ENCODE measurements at regions not wholly inside any gene's neighbourhood (a gene's known extent, or its start where the extent isn't known, plus 50 kb on each side); places are given as distances from the start of the nearest gene placed in this dataset.

GRCh38 chr3:124451630-124452317 lies 278.5 kb upstream of the UMPS start:
- Histone ChIP-seq H3K4me3 (ENCODE audit: extremely low read depth, insufficient read depth, low read length, poor library complexity, severe bottlenecking) (no peak overlapping the region), H3K27ac (ENCODE audit: low read depth, low read length, severe bottlenecking) (no peak overlapping the region), H3K9me3 (ENCODE audit: control insufficient read depth, low read length) (no peaks in the 10 kb centered on the region), H3K36me3 (ENCODE audit: control insufficient read depth, insufficient read depth, low read length) (peaks cover 9% of the 10 kb centered on the region), H3K4me1 (ENCODE audit: control insufficient read depth, insufficient read depth, low read length, poor library complexity, severe bottlenecking) (no peaks in the 10 kb centered on the region)
- WGBS, 2 experiments (ENCODE audit: insufficient coverage in 2 of 2): 86 to 94% methylated on average over 2 to 3 of the region's 3 CpGs

GRCh38 chr3:124453189-124453588 lies 277.1 kb upstream of the UMPS start:
- H3K4me1 ChIP-seq (ENCODE audit: control insufficient read depth, insufficient read depth, low read length, poor library complexity, severe bottlenecking): no peaks in the 10 kb centered on the region
- WGBS, 2 experiments (ENCODE audit: insufficient coverage in 2 of 2): 90% methylated on average over 3 of the region's 4 CpGs
- no peak overlapping the region for H3K27ac ChIP-seq (ENCODE audit: low read depth, low read length, severe bottlenecking)
- H3K4me3 ChIP-seq (ENCODE audit: extremely low read depth, insufficient read depth, low read length, poor library complexity, severe bottlenecking): no peak overlapping the region
- peaks cover 6% of the 10 kb centered on the region for H3K36me3 ChIP-seq (ENCODE audit: control insufficient read depth, insufficient read depth, low read length)
- no peaks in the 10 kb centered on the region for H3K9me3 ChIP-seq (ENCODE audit: control insufficient read depth, low read length)

- no peaks in the 10 kb centered on the region for H3K4me1 ChIP-seq (ENCODE audit: control insufficient read depth, insufficient read depth, low read length, poor library complexity, severe bottlenecking)
- no peak overlapping the region for H3K27ac ChIP-seq (ENCODE audit: low read depth, low read length, severe bottlenecking)
- peaks cover 6% of the 10 kb centered on the region for H3K36me3 ChIP-seq (ENCODE audit: control insufficient read depth, insufficient read depth, low read length)
- no peak overlapping the region for H3K4me3 ChIP-seq (ENCODE audit: extremely low read depth, insufficient read depth, low read length, poor library complexity, severe bottlenecking)
- no peaks in the 10 kb centered on the region for H3K9me3 ChIP-seq (ENCODE audit: control insufficient read depth, low read length)
Measured at GRCh38 chr3:124455891-124456290, 274.4 kb upstream of the UMPS start.

GRCh38 chr3:124456506-124456905 lies 273.7 kb upstream of the UMPS start:
- WGBS, 2 experiments (ENCODE audit: insufficient coverage in 2 of 2): 89 to 95% methylated on average over 9 to 11 of the region's 11 CpGs
- Histone ChIP-seq H3K9me3 (ENCODE audit: control insufficient read depth, low read length) (no peaks in the 10 kb centered on the region), H3K4me3 (ENCODE audit: extremely low read depth, insufficient read depth, low read length, poor library complexity, severe bottlenecking) (no peak overlapping the region), H3K4me1 (ENCODE audit: control insufficient read depth, insufficient read depth, low read length, poor library complexity, severe bottlenecking) (no peaks in the 10 kb centered on the region), H3K27ac (ENCODE audit: low read depth, low read length, severe bottlenecking) (no peak overlapping the region), H3K36me3 (ENCODE audit: control insufficient read depth, insufficient read depth, low read length) (peaks cover 5% of the 10 kb centered on the region)

GRCh38 chr3:124459678-124460077 lies 270.6 kb upstream of the UMPS start:
- WGBS, 2 experiments (ENCODE audit: insufficient coverage in 2 of 2): 94 to 100% methylated on average over 1 to 2 of the region's 2 CpGs
- no peaks in the 10 kb centered on the region for H3K36me3 ChIP-seq (ENCODE audit: control insufficient read depth, insufficient read depth, low read length)
- no peaks in the 10 kb centered on the region for H3K9me3 ChIP-seq (ENCODE audit: control insufficient read depth, low read length)
- H3K4me1 ChIP-seq (ENCODE audit: control insufficient read depth, insufficient read depth, low read length, poor library complexity, severe bottlenecking): no peaks in the 10 kb centered on the region
- H3K4me3 ChIP-seq (ENCODE audit: extremely low read depth, insufficient read depth, low read length, poor library complexity, severe bottlenecking): no peak overlapping the region
- no peak overlapping the region for H3K27ac ChIP-seq (ENCODE audit: low read depth, low read length, severe bottlenecking)

- H3K36me3 ChIP-seq (ENCODE audit: control insufficient read depth, insufficient read depth, low read length): no peaks in the 10 kb centered on the region
- H3K27ac ChIP-seq (ENCODE audit: low read depth, low read length, severe bottlenecking): no peak overlapping the region
- no peaks in the 10 kb centered on the region for H3K9me3 ChIP-seq (ENCODE audit: control insufficient read depth, low read length)
- 91% methylated on average over 1 of the region's 2 CpGs; no CpG with 5 or more reads in 1 of the 2 experiments for WGBS, 2 experiments (ENCODE audit: insufficient coverage in 2 of 2)
- H3K4me3 ChIP-seq (ENCODE audit: extremely low read depth, insufficient read depth, low read length, poor library complexity, severe bottlenecking): no peak overlapping the region
- no peaks in the 10 kb centered on the region for H3K4me1 ChIP-seq (ENCODE audit: control insufficient read depth, insufficient read depth, low read length, poor library complexity, severe bottlenecking)
Measured at GRCh38 chr3:124461126-124461525, 269.1 kb upstream of the UMPS start.

GRCh38 chr3:124461838-124462632 lies 268.2 kb upstream of the UMPS start:
- WGBS, 2 experiments (ENCODE audit: insufficient coverage in 2 of 2): 89% methylated on average over 3 of the region's 4 CpGs; no CpG with 5 or more reads in 1 of the 2 experiments
- H3K27ac ChIP-seq (ENCODE audit: low read depth, low read length, severe bottlenecking): no peak overlapping the region
- H3K4me3 ChIP-seq (ENCODE audit: extremely low read depth, insufficient read depth, low read length, poor library complexity, severe bottlenecking): no peak overlapping the region

GRCh38 chr3:124463234-124463633 lies 267.0 kb upstream of the UMPS start:
- no peak overlapping the region for H3K4me3 ChIP-seq (ENCODE audit: extremely low read depth, insufficient read depth, low read length, poor library complexity, severe bottlenecking)
- H3K4me1 ChIP-seq (ENCODE audit: control insufficient read depth, insufficient read depth, low read length, poor library complexity, severe bottlenecking): no peaks in the 10 kb centered on the region
- no peaks in the 10 kb centered on the region for H3K36me3 ChIP-seq (ENCODE audit: control insufficient read depth, insufficient read depth, low read length)

More at GRCh38 chr3:124461838-124462632, 268.2 kb upstream of the UMPS start:
- no peaks in the 10 kb centered on the region for H3K9me3 ChIP-seq (ENCODE audit: control insufficient read depth, low read length)
- H3K4me1 ChIP-seq (ENCODE audit: control insufficient read depth, insufficient read depth, low read length, poor library complexity, severe bottlenecking): no peaks in the 10 kb centered on the region
- no peaks in the 10 kb centered on the region for H3K36me3 ChIP-seq (ENCODE audit: control insufficient read depth, insufficient read depth, low read length)

GRCh38 chr3:124467980-124468902 lies 262.0 kb upstream of the UMPS start:
- H3K27ac ChIP-seq (ENCODE audit: low read depth, low read length, severe bottlenecking): no peak overlapping the region
- H3K9me3 ChIP-seq (ENCODE audit: control insufficient read depth, low read length): no peaks in the 10 kb centered on the region
- H3K4me1 ChIP-seq (ENCODE audit: control insufficient read depth, insufficient read depth, low read length, poor library complexity, severe bottlenecking): no peaks in the 10 kb centered on the region
- whole genome bisulfite sequencing, 2 experiments (ENCODE audit: insufficient coverage in 2 of 2): 40 to 88% methylated on average over 1 to 5 of the region's 10 CpGs
- no peak overlapping the region for H3K4me3 ChIP-seq (ENCODE audit: extremely low read depth, insufficient read depth, low read length, poor library complexity, severe bottlenecking)
- H3K36me3 ChIP-seq (ENCODE audit: control insufficient read depth, insufficient read depth, low read length): no peaks in the 10 kb centered on the region

More at GRCh38 chr3:124463234-124463633, 267.0 kb upstream of the UMPS start:
- Histone ChIP-seq H3K27ac (ENCODE audit: low read depth, low read length, severe bottlenecking) (no peak overlapping the region), H3K9me3 (ENCODE audit: control insufficient read depth, low read length) (no peaks in the 10 kb centered on the region)

GRCh38 chr3:124469555-124469954 lies 260.7 kb upstream of the UMPS start:
- Histone ChIP-seq H3K27ac (ENCODE audit: low read depth, low read length, severe bottlenecking) (no peak overlapping the region), H3K4me1 (ENCODE audit: control insufficient read depth, insufficient read depth, low read length, poor library complexity, severe bottlenecking) (no peaks in the 10 kb centered on the region), H3K4me3 (ENCODE audit: extremely low read depth, insufficient read depth, low read length, poor library complexity, severe bottlenecking) (no peak overlapping the region), H3K9me3 (ENCODE audit: control insufficient read depth, low read length) (no peaks in the 10 kb centered on the region), H3K36me3 (ENCODE audit: control insufficient read depth, insufficient read depth, low read length) (no peaks in the 10 kb centered on the region)
- WGBS, 2 experiments (ENCODE audit: insufficient coverage in 2 of 2): 82 to 84% methylated on average over 4 of the region's 5 CpGs

All from mesodermal cell (in vitro differentiated cells).